ENCODE measurements at regions not wholly inside any gene's neighbourhood (a gene's known extent, or its start where the extent isn't known, plus 50 kb on each side); places are given as distances from the start of the nearest gene placed in this dataset.
"Not testable (repeated sequence)": the region's sequence is repeated elsewhere in the genome, so short reads cannot be mapped to it uniquely, and the experiment has no call there.

DNA sequence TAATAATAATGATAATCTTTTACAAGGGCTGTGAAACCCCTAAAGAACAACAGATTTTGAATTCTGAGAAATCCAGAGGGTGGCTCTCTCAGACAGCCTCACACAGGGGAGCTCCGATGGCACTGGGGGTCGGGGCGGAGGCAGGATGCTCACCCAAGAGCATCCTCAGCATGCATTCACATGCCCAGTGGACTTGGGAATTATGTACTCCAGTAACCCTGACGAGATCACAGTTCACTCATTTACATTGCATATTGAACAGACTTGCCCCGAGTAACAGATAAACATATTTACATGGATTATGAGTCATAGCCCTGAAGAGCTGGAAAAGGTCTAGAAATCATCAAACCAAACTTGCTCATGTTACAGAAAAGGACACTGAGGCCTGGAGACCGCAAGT is 482.7 kb upstream of the JARID2 start:
- DNase-seq (ENCODE audit: low read depth in 3 of 3, low spot score in 2 of 3) = no peak

DNA sequence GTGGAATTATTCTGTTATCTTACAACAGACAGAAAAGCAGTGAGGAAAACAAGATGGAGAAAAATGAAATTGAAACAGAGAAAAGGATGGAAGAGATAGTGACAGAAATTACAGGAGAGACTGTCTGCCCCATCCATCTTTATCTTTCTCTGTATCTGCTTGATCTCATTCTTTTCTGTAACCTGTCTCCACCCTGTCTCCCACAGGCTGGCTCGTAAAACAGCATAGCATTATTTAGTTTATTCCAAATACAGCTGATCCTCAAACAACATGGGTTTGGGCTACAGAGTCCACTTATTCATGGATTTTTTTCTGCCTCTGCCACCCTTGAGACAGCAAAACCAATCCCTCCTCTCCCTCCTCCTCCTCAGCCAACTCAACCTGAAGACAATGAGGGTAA is 482.3 kb upstream of the JARID2 start:
- DNase-seq (ENCODE audit: low read depth in 3 of 3, low spot score in 2 of 3) = no peak

DNA sequence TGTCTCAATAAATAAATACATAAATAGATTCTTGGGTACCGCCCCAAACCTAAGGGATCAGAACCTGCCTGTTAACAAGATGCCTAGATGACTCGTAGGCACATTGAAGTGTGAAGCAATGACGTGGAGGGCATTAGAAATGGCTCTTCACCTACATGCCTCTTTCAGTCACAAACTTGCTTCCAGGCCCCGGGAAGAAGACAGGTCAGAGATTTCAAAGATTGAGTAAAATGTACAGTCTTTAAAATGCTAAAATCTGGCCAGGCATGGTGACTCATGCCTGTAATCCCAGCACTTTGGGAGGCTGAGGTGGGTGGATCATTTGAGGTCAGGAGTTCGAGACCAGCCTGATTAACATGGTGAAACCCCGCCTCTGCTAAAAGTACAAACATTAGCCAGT is 480.8 kb upstream of the JARID2 start:
- DNase-seq (ENCODE audit: low read depth in 3 of 3, low spot score in 2 of 3) = no peak

GRCh38 chr6:14765721-14766390 is 480.0 kb upstream of the JARID2 start:
- DNase-seq (ENCODE audit: low read depth in 3 of 3, low spot score in 2 of 3) = no peak

DNA sequence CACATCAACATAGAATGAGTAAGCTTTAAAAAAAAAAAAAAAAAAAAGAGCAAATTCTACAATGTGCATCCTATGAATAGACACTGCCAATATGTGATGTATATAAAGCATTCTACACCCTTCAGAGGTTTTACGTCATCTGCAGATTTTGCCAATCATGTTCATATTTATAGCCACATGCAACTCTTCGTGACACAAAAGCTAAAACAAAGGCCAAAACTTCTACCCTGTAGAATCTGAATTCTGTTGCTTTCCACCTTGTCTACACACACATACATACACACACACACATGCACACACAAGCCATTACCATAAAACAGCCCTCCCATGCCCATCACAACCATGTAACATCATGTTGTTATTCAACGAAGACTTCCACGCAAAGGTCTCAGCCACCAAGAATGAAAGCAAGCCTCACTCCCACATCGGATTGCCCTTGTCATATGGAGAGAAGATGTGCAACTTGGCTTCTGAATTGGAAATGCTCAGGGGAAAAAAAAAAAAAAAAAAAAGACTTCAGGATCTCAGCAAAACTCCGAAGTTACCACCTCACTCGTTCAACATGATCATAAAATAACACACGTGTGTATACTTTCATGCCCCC is 479.4 kb upstream of the JARID2 start:
- no peak for DNase-seq (ENCODE audit: low read depth in 3 of 3, low spot score in 2 of 3)

DNA sequence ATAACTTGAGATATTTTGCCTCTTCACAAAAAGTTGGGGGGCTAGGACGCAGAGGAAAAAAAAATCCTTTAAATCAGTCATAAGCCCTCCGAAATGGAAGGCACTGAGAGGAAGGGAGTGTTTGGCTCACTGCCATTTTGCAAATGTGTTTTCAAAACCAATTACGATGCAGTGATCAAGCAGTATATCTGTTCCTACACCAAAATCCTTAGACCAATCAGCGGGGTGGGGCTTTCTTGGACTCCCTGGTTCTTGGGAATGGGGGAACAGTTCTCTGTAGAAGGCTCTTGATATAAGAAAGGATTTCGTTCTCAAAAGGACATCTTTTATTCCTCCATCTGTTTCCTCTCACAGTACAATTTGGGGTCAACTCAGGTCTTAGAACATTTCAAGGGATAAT is 478.6 kb upstream of the JARID2 start:
- DNase-seq (ENCODE audit: low read depth in 3 of 3, low spot score in 2 of 3) = no peak

- no peak for DNase-seq (ENCODE audit: low read depth in 3 of 3, low spot score in 2 of 3)
Measured at GRCh38 chr6:14770040-14770439, 475.8 kb upstream of the JARID2 start.

DNA sequence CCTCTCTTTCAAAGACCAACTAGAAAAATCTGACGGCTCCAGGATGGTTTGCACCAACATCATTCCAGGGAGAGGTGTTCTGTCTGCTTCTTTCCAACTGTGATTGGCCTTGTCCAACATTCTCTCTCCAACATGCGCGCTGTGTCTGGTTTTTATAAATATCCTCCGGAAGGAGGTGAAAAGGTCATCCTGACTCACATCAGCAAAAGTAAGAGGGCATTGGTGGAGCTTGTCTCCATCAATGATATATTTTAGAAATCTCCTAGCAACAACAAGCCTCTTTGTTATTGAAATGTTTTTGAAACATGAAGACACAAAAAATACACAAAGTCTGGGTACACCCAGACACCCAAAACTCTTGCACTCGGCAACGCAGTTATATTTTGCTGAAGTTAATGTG is 475.3 kb upstream of the JARID2 start:
- no peak for DNase-seq (ENCODE audit: low read depth in 3 of 3, low spot score in 2 of 3)

GRCh38 chr6:14771016-14771415 is 474.9 kb upstream of the JARID2 start:
- DNase-seq (ENCODE audit: low read depth in 3 of 3, low spot score in 2 of 3) = no peak

DNA sequence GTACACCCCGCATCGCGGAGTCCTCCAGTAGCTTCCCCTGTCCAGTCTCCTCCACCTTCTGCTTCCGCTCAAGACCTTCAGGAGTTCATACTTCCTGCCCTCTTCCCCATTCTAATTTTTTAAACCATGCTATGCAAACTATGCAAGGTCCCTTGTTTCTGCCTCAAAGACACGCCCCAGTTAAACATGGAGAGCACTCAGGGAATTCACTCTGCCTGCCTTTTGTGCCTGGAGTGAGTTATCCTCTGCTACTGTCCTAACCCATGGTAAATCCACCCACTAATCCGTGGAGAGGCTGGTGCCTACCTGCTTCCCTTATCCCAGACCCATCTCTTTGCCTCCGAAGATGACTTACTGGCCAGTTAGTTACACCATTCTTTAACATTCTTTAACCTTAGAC is 473.7 kb upstream of the JARID2 start:
- no peak for DNase-seq (ENCODE audit: low read depth in 3 of 3, low spot score in 2 of 3)

DNA sequence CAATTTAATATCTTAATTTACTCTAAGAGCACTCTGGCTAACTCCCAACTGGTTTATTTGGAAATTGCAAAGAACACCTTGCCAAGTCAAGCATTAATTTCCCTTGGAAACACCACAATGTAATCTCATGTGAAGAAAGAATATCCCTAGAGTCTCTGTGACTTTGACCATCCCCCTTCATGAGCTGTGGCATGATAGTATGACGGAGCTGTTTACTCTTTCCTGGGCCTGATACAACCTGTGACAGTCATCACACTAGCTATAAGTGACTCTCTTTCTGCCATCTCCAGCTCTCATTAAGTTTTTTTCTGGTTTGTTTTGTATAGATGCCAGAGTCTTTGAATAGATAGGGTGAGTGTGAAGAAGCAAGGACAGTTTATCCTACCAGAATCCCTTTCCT is 470.3 kb upstream of the JARID2 start:
- no peak for DNase-seq (ENCODE audit: low read depth in 3 of 3, low spot score in 2 of 3)

DNA sequence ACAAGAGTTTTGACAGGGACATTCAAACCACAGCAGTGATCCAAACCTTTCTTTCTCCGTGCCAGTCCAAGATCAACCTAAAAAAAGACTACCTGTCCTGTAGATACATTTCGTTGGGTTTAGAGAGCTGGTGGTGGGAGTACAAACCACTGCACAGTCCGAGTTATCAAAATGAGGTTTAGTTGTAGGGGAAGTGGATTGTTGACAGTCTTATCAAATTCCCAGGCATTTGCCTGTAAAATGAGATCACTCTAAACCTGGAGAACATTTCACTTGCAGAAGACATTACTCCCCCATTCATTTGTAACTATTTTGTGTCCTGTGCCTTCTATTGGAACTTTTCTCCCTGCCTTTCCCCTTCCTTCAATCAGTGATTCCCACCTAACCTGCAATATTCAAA is 469.6 kb upstream of the JARID2 start:
- DNase-seq (ENCODE audit: low read depth in 3 of 3, low spot score in 2 of 3) = no peak

DNA sequence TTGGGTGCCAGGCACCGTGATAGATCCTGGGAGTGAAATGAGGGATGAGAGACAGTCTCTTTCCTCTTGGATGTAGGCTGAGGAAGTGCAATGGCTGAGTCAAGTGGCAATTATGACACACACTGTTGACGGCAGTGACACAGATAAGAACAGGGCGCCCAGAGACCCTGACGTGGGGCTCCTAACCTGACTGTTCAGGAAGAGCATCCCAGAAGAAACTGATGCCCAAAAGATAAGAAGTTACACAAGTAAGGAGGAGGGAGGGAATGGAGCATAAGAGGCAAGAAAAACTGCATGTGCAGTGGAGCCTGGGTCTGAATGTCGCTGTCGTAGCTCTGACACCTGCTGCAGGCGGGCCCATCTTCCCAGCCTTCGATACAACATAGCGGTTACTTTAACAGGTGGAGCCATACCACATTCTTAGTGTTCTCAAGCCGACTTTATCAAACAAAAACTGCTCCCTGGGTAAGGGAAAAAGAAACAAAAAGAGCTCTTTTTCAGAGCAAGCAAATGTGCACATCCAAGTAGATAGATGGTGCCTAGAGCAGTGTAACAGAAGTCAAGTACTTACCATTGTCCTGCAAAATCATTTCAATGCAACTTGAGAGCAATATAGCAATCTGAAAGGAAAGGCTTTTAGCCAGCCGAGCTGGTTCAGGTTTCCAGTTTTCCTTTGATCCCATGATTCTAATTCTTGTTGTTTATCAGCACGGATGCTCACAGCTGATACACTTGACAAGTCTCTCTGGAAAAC is 463.9 kb upstream of the JARID2 start:
- no peak for DNase-seq (ENCODE audit: low read depth in 3 of 3, low spot score in 2 of 3)

- DNase-seq (ENCODE audit: low read depth in 3 of 3, low spot score in 2 of 3) = not testable (repeated sequence)
Measured at GRCh38 chr6:14782921-14783464, 462.9 kb upstream of the JARID2 start.

- DNase-seq (ENCODE audit: low read depth in 3 of 3, low spot score in 2 of 3) = no peak
Measured at GRCh38 chr6:14783594-14783993, 462.3 kb upstream of the JARID2 start.

DNA sequence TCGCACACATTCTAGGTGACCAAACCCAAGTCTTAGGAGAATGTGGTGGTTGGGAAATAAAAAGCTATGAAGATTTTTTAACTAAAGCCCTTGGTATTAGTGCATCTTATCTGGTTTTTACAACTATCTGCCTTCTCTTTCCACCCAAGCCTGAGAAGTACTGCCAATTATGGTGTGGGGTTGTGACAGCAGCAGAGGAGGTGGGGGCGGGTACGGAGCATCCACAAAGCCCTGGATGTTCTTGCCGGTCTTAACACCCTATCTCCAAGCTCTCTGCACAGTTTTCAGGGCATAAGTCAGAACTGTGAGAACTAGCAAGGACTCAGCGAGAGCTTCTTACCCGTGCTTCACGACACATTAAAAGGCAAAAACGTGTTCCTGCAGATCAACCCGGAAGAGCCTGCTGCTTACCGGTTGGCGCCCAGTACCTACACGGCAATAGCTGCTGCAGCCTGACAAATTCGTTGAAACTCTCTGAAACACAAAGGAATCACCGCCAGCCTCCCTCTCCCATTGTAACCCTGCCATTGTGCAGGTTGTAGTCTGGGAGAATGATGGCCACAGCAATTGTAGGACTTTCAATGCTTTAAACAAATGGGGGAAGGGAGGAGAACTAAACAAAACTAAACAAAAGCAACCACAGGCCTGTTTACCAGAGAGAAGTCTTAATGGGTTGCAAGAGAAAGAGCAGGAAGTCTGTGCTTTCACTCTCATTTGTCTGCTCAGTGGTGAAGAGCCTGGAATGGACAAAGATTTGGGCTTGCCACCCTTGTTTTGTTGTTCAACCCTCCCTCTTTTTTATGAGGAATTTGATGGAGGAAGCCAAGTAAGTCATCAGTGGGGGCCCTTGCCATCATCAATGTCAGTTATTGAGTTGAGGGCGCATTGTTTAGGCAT is 461.0 kb upstream of the JARID2 start:
- DNase-seq (ENCODE audit: low read depth in 3 of 3, low spot score in 2 of 3) = no peak

GRCh38 chr6:14785493-14785790 is 460.4 kb upstream of the JARID2 start:
- DNase-seq (ENCODE audit: low read depth in 3 of 3, low spot score in 2 of 3) = no peak

GRCh38 chr6:14786008-14786407 is 459.9 kb upstream of the JARID2 start:
- no peak for DNase-seq (ENCODE audit: low read depth in 3 of 3, low spot score in 2 of 3)

- no peak for DNase-seq (ENCODE audit: low read depth in 3 of 3, low spot score in 2 of 3)
Measured at GRCh38 chr6:14786455-14786854, 459.4 kb upstream of the JARID2 start.

DNA sequence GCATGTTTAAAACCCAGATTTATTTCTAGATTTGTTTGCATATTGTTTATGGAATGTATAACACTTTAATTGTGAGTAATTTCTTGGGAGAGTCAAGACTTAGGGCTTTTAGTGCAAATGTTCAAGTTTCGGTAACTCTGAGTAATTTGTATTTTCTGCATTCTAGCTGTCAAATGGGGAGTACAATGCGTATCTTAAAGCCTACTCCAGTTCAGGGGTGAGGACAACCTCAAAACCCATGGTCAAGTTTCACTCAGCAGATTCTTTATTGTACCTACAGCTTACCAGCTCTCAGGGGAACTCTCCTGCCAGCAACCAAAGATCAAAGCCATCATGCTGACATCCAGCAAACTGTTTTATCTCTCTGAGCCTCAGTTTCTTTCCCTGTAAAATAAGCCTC is 458.6 kb upstream of the JARID2 start:
- DNase-seq (ENCODE audit: low read depth in 3 of 3, low spot score in 2 of 3) = no peak

GRCh38 chr6:14787677-14788076 is 458.2 kb upstream of the JARID2 start:
- DNase-seq (ENCODE audit: low read depth in 3 of 3, low spot score in 2 of 3) = no peak

All from right renal cortex interstitium (tissue), 3 donors.